ENCODE measurements at regions not wholly inside any gene's neighbourhood (a gene's known extent, or its start where the extent isn't known, plus 50 kb on each side); places are given as distances from the start of the nearest gene placed in this dataset.

DNA sequence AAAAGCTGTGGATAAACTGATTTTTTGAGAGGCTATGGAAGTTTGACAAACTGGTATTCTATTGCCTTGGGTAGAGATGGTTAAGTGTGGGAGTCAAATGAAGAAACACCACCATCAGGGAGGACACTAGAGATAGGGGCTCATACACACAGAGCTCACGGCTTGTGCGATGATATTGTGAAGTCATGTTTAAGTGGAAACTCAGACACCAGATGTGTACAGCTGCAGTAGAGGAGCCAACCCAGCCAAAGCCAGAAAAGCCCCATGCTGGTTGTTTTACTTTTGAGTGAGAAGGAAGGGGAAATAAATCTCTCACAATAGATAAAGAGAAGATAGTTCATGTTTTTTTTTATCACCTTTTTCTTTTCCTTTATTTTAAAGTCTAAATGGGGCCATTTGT lies 377.7 kb downstream of the DMRT2 start:
- Histone ChIP-seq H2AFZ (ENCODE audit: low read length) (no peak overlapping the region), H4K20me1 (ENCODE audit: insufficient read depth, low read length) (no peaks in the 10 kb centered on the region), H3K79me2 (ENCODE audit: insufficient read depth, low read depth, low read length) (no peaks in the 10 kb centered on the region), H3K4me1 (ENCODE audit: insufficient read depth, low read length, poor library complexity, severe bottlenecking) (no peaks in the 10 kb centered on the region), H3K9me3 (ENCODE audit: low read length) (no peaks in the 10 kb centered on the region), H3K4me3 (ENCODE audit: low read depth, low read length, poor library complexity, severe bottlenecking) (no peak overlapping the region), H3K27ac (ENCODE audit: low read depth, low read length, poor library complexity, severe bottlenecking) (no peak overlapping the region), H3K36me3 (ENCODE audit: insufficient read depth, low read length) (no peaks in the 10 kb centered on the region), H3K9me2 (ENCODE audit: insufficient read depth, low read length) (no peaks in the 10 kb centered on the region), H3K4me2 (ENCODE audit: low read length) (no peak overlapping the region)
- ChIA-PET POLR2A (interaction anchor here (0.6 to 0.8 kb wide), 2 partner anchors 140 to 640 kb away, joined by 3 read pairs; no protein-coding TSS in a partner anchor), CTCF (ENCODE audit: unreplicated experiment) (no interaction called here)
- intact Hi-C loops (cut with micrococcal nuclease; ENCODE audit: unreplicated experiment): no loop called here
- TF ChIP-seq, protein P1, sequence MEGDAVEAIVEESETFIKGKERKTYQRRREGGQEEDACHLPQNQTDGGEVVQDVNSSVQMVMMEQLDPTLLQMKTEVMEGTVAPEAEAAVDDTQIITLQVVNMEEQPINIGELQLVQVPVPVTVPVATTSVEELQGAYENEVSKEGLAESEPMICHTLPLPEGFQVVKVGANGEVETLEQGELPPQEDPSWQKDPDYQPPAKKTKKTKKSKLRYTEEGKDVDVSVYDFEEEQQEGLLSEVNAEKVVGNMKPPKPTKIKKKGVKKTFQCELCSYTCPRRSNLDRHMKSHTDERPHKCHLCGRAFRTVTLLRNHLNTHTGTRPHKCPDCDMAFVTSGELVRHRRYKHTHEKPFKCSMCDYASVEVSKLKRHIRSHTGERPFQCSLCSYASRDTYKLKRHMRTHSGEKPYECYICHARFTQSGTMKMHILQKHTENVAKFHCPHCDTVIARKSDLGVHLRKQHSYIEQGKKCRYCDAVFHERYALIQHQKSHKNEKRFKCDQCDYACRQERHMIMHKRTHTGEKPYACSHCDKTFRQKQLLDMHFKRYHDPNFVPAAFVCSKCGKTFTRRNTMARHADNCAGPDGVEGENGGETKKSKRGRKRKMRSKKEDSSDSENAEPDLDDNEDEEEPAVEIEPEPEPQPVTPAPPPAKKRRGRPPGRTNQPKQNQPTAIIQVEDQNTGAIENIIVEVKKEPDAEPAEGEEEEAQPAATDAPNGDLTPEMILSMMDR (conservative IDR thresholded peaks at IDR 0.05; ENCODE audit: low read length): no peak
- no peak for TF ChIP-seq EZH2phosphoT487 (IDR thresholded peaks at IDR 0.05; ENCODE audit: borderline replicate concordance, low read depth, low read length)
- no TSS peak for BruUV-seq (replicated peaks)
- no peak for DNase-seq (ENCODE audit: low spot score)

DNA sequence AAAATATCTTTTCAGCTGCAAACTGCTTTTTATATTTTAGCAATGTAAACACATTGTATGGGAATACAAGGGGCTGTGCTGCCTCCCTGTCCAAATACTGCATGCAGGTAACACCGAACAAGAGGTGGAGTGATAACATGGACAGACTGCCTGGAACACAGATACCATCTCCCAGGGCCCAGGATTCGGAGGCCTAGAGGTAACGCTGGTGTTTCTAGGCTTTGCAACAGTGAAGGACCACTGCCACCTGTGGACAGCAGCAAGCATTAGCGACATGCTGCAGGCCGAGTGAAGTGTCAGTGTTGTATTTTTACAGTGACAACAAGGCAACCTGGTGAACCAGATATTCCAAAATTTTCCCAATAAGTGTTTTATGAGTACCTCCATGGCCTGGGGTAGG lies 379.1 kb downstream of the DMRT2 start:
- H3K4me1 ChIP-seq (ENCODE audit: insufficient read depth, low read length, poor library complexity, severe bottlenecking): no peaks in the 10 kb centered on the region
- intact Hi-C loops (cut with micrococcal nuclease; ENCODE audit: unreplicated experiment): no loop called here
- TF ChIP-seq, protein P1 (conservative IDR thresholded peaks at IDR 0.05; ENCODE audit: low read length): no peak
- TF ChIP-seq EZH2phosphoT487 (IDR thresholded peaks at IDR 0.05; ENCODE audit: borderline replicate concordance, low read depth, low read length): no peak
- no TSS peak for BruUV-seq (replicated peaks)
- no peak overlapping the region for H2AFZ ChIP-seq (ENCODE audit: low read length)
- H4K20me1 ChIP-seq (ENCODE audit: insufficient read depth, low read length): no peaks in the 10 kb centered on the region
- no peaks in the 10 kb centered on the region for H3K36me3 ChIP-seq (ENCODE audit: insufficient read depth, low read length)
- H3K4me3 ChIP-seq (ENCODE audit: low read depth, low read length, poor library complexity, severe bottlenecking): no peak overlapping the region
- no peak for DNase-seq (ENCODE audit: low spot score)
- no peak overlapping the region for H3K4me2 ChIP-seq (ENCODE audit: low read length)
- CTCF ChIA-PET (ENCODE audit: unreplicated experiment): no interaction called here
- no peaks in the 10 kb centered on the region for H3K79me2 ChIP-seq (ENCODE audit: insufficient read depth, low read depth, low read length)
- H3K27ac ChIP-seq (ENCODE audit: low read depth, low read length, poor library complexity, severe bottlenecking): no peak overlapping the region
- POLR2A ChIA-PET: no interaction called here
- no peaks in the 10 kb centered on the region for H3K9me3 ChIP-seq (ENCODE audit: low read length)
- H3K9me2 ChIP-seq (ENCODE audit: insufficient read depth, low read length): no peaks in the 10 kb centered on the region

- Histone ChIP-seq H3K4me2 (ENCODE audit: low read length) (no peak overlapping the region), H3K4me3 (ENCODE audit: low read depth, low read length, poor library complexity, severe bottlenecking) (no peak overlapping the region), H3K79me2 (ENCODE audit: insufficient read depth, low read depth, low read length) (no peaks in the 10 kb centered on the region), H3K4me1 (ENCODE audit: insufficient read depth, low read length, poor library complexity, severe bottlenecking) (no peaks in the 10 kb centered on the region), H3K36me3 (ENCODE audit: insufficient read depth, low read length) (no peaks in the 10 kb centered on the region), H3K9me3 (ENCODE audit: low read length) (no peaks in the 10 kb centered on the region), H3K9me2 (ENCODE audit: insufficient read depth, low read length) (no peaks in the 10 kb centered on the region), H4K20me1 (ENCODE audit: insufficient read depth, low read length) (no peaks in the 10 kb centered on the region), H2AFZ (ENCODE audit: low read length) (no peak overlapping the region), H3K27ac (ENCODE audit: low read depth, low read length, poor library complexity, severe bottlenecking) (no peak overlapping the region)
- intact Hi-C loops (cut with micrococcal nuclease; ENCODE audit: unreplicated experiment): no loop called here
- ChIA-PET POLR2A (no interaction called here), CTCF (ENCODE audit: unreplicated experiment) (no interaction called here)
- BruUV-seq (replicated peaks): no TSS peak
- no peak for DNase-seq (ENCODE audit: low spot score)
- no peak for TF ChIP-seq EZH2phosphoT487 (IDR thresholded peaks at IDR 0.05; ENCODE audit: borderline replicate concordance, low read depth, low read length)
- TF ChIP-seq, protein P1 (conservative IDR thresholded peaks at IDR 0.05; ENCODE audit: low read length): no peak
These were observed 381.3 kb downstream of the DMRT2 start for GRCh38 chr9:1431461-1431860.

Measured in OCI-LY7 (cell line).